ENCODE measurements at regions not wholly inside any gene's neighbourhood (a gene's known extent, or its start where the extent isn't known, plus 50 kb on each side); places are given as distances from the start of the nearest gene placed in this dataset.

- no TSS peak for BruUV-seq (replicated peaks)
- ATAC-seq = no peak
- H3K9me3 ChIP-seq (ENCODE audit: low read length) = no peaks in the 10 kb centered on the region
Measured at GRCh38 chr21:45593162-45594022, 50.1 kb upstream of the PCBP3 start.

More at GRCh38 chr21:45593162-45594022, 50.1 kb upstream of the PCBP3 start:
- Histone ChIP-seq H3K27ac (ENCODE audit: low read length) (no peak overlapping the region), H3K9ac (ENCODE audit: low read length) (no peak overlapping the region), H3K4me3 (ENCODE audit: low read length) (no peak overlapping the region), H3K4me1 (ENCODE audit: insufficient read depth, low read length) (no peaks in the 10 kb centered on the region), H3K4me2 (ENCODE audit: low read length) (no peak overlapping the region), H3F3A (ENCODE audit: low read length, unreplicated experiment) (no peaks in the 10 kb centered on the region), H3K9me2 (replicated peaks; ENCODE audit: low read length) (no peaks in the 10 kb centered on the region), H2AFZ (ENCODE audit: low read length) (no peak overlapping the region), H3K27me3 (ENCODE audit: low read length) (no peaks in the 10 kb centered on the region), H3K79me2 (ENCODE audit: low read length) (no peaks in the 10 kb centered on the region), H4K20me1 (ENCODE audit: low read length) (no peaks in the 10 kb centered on the region), H3K36me3 (ENCODE audit: low read depth, low read length) (no peaks in the 10 kb centered on the region)
- no peak for TF ChIP-seq EZH2 (IDR thresholded peaks at IDR 0.05; ENCODE audit: low read length, unreplicated experiment)
- TF ChIP-seq EZH2phosphoT487 (IDR thresholded peaks at IDR 0.05; ENCODE audit: borderline replicate concordance, low read length) = no peak
- TF ChIP-seq, protein P1, sequence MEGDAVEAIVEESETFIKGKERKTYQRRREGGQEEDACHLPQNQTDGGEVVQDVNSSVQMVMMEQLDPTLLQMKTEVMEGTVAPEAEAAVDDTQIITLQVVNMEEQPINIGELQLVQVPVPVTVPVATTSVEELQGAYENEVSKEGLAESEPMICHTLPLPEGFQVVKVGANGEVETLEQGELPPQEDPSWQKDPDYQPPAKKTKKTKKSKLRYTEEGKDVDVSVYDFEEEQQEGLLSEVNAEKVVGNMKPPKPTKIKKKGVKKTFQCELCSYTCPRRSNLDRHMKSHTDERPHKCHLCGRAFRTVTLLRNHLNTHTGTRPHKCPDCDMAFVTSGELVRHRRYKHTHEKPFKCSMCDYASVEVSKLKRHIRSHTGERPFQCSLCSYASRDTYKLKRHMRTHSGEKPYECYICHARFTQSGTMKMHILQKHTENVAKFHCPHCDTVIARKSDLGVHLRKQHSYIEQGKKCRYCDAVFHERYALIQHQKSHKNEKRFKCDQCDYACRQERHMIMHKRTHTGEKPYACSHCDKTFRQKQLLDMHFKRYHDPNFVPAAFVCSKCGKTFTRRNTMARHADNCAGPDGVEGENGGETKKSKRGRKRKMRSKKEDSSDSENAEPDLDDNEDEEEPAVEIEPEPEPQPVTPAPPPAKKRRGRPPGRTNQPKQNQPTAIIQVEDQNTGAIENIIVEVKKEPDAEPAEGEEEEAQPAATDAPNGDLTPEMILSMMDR (conservative IDR thresholded peaks at IDR 0.05; ENCODE audit: low read depth, low read length) = no peak
- CTCF ChIA-PET = interaction anchor here (1.0 kb wide), 1 partner anchor 37 kb away, joined by 3 read pairs; no protein-coding TSS in a partner anchor
- POLR2A ChIA-PET (ENCODE audit: unreplicated experiment) = no interaction called here
- DNase-seq = no peak
- intact Hi-C loops (cut with micrococcal nuclease) = no loop called here
